GM19238 (cell line): ENCODE measurements at regions not wholly inside any gene's neighbourhood (a gene's known extent, or its start where the extent isn't known, plus 50 kb on each side); places are given as distances from the start of the nearest gene placed in this dataset.
"Not testable (repeated sequence)": the region's sequence is repeated elsewhere in the genome, so short reads cannot be mapped to it uniquely, and the experiment has no call there.

Experiments used
- DNase-seq: peaks from one replicate; pipeline ENCODE4 v3.0.0; 2011; ENCODE audit warnings: low spot score; ENCODE audit not compliant: insufficient read length

GRCh38 chr2:192899466-192899865 lies 704.7 kb upstream of the TMEFF2 start:
- DNase-seq, result no peak

- not testable (repeated sequence) for DNase-seq
Observed at GRCh38 chr2:192893976-192894375, 699.2 kb upstream of the TMEFF2 start.

- DNase-seq, result no peak
Observed at GRCh38 chr2:192888109-192888508, 693.4 kb upstream of the TMEFF2 start.

GRCh38 chr2:192887337-192887736 lies 692.6 kb upstream of the TMEFF2 start:
- DNase-seq, result no peak

GRCh38 chr2:192886636-192887035 lies 691.9 kb upstream of the TMEFF2 start:
- DNase-seq, result no peak

- no peak for DNase-seq
Observed at GRCh38 chr2:192885569-192886160, 690.9 kb upstream of the TMEFF2 start.

GRCh38 chr2:192877159-192877558 lies 682.4 kb upstream of the TMEFF2 start:
- DNase-seq, result no peak

- no peak for DNase-seq
Observed at GRCh38 chr2:192876698-192877097, 682.0 kb upstream of the TMEFF2 start.

- DNase-seq, result no peak
Observed at GRCh38 chr2:192854706-192855105, 660.0 kb upstream of the TMEFF2 start.

GRCh38 chr2:192854031-192854430 lies 659.3 kb upstream of the TMEFF2 start:
- DNase-seq, result no peak

- no peak for DNase-seq
Observed at GRCh38 chr2:192828947-192829346, 634.2 kb upstream of the TMEFF2 start.

- no peak for DNase-seq
Observed at GRCh38 chr2:192828175-192828574, 633.4 kb upstream of the TMEFF2 start.

GRCh38 chr2:192827735-192828134 lies 633.0 kb upstream of the TMEFF2 start:
- DNase-seq, result no peak

GRCh38 chr2:192814376-192814775 lies 619.6 kb upstream of the TMEFF2 start:
- DNase-seq, result no peak

- DNase-seq, result no peak
Observed at GRCh38 chr2:192813341-192813740, 618.6 kb upstream of the TMEFF2 start.

GRCh38 chr2:192809173-192809572 lies 614.4 kb upstream of the TMEFF2 start:
- DNase-seq, result no peak

GRCh38 chr2:192783643-192784042 lies 588.9 kb upstream of the TMEFF2 start:
- DNase-seq, result no peak

GRCh38 chr2:192775459-192776262 lies 580.9 kb upstream of the TMEFF2 start:
- no peak for DNase-seq

- DNase-seq, result no peak
Observed at GRCh38 chr2:192775011-192775410, 580.3 kb upstream of the TMEFF2 start.

GRCh38 chr2:192773044-192773443 lies 578.3 kb upstream of the TMEFF2 start:
- DNase-seq, result no peak

GRCh38 chr2:192749611-192750200 lies 555.0 kb upstream of the TMEFF2 start:
- no peak for DNase-seq

GRCh38 chr2:192741889-192742288 lies 547.2 kb upstream of the TMEFF2 start:
- DNase-seq, result no peak

- no peak for DNase-seq
Observed at GRCh38 chr2:192735447-192735846, 540.7 kb upstream of the TMEFF2 start.
